ENCODE measurements at regions not wholly inside any gene's neighbourhood (a gene's known extent, or its start where the extent isn't known, plus 50 kb on each side); places are given as distances from the start of the nearest gene placed in this dataset.

DNA sequence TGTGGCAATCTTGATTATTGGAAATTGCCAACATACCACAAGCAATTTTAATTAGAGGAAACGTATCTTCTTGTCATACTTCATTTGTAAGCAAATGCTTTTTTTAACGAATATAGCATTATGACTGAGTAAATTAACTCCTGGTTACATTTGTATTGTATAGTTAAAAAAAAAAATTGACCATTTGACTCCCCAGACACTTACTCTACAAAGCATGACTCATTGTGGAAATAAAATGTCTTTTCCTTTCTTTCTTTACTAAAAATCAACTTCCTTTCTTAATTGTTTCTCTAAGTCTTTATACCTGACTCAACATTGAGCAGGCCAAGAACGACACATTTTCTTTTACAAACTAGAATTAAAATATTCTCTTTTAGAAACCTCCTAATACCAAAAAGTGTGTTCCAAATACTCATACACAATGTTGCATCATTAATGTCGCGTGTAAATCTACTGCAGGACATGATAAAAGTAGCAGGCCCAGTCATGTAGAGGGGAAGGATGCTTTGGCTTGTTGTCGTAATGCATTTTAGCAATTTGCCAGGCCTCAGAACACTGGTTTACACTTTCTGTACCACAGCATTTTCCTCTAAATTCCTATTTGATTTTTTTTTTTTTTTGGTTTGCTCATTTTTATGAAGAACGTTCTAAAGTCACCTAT, 349.6 kb upstream of the KCNH7 start:
- no peak for TF ChIP-seq CTCF (conservative IDR thresholded peaks at IDR 0.05; ENCODE audit: control insufficient read depth, insufficient read depth, low read depth, low read length)
- no peak for DNase-seq (ENCODE audit: low read depth)
- no peak overlapping the region for H3K4me3 ChIP-seq (ENCODE audit: control insufficient read depth, low read depth, low read length)

DNA sequence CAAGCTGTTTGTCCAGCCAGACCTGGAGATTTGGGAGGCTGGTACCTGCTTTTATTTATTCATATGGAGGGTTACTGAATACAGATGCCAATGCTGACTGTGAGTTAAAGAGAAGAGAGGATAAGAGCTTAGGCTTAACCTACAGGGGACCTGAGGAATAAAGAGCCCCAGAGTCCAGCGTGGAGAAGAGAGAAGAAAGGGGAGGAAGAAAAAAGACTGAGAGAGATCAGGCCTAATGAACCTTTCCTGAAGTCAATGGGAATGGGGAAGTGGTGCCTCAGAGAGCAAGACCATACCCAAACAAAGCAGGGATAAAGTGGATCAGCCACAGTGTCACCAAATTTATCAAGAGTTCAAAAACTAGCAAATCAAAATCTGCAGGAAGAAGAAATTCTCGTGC, 348.6 kb upstream of the KCNH7 start:
- no peak overlapping the region for H3K4me3 ChIP-seq (ENCODE audit: control insufficient read depth, low read depth, low read length)
- DNase-seq (ENCODE audit: low read depth), result no peak
- TF ChIP-seq CTCF (conservative IDR thresholded peaks at IDR 0.05; ENCODE audit: control insufficient read depth, insufficient read depth, low read depth, low read length), result no peak

- no peak for DNase-seq (ENCODE audit: low read depth)
- TF ChIP-seq CTCF (conservative IDR thresholded peaks at IDR 0.05; ENCODE audit: control insufficient read depth, insufficient read depth, low read depth, low read length), result no peak
- no peak overlapping the region for H3K4me3 ChIP-seq (ENCODE audit: control insufficient read depth, low read depth, low read length)
Measured at GRCh38 chr2:163185160-163185559, 346.6 kb upstream of the KCNH7 start.

GRCh38 chr2:163182764-163183354, 344.3 kb upstream of the KCNH7 start:
- no peak overlapping the region for H3K4me3 ChIP-seq (ENCODE audit: control insufficient read depth, low read depth, low read length)
- peak; percentile 60 for TF ChIP-seq CTCF (conservative IDR thresholded peaks at IDR 0.05; ENCODE audit: control insufficient read depth, insufficient read depth, low read depth, low read length)
- peak; percentile 43 for DNase-seq (ENCODE audit: low read depth)

- TF ChIP-seq CTCF (conservative IDR thresholded peaks at IDR 0.05; ENCODE audit: control insufficient read depth, insufficient read depth, low read depth, low read length), result no peak
- DNase-seq (ENCODE audit: low read depth), result no peak
- no peak overlapping the region for H3K4me3 ChIP-seq (ENCODE audit: control insufficient read depth, low read depth, low read length)
Measured at GRCh38 chr2:163177592-163177991, 339.0 kb upstream of the KCNH7 start.

GRCh38 chr2:163175294-163175693, 336.7 kb upstream of the KCNH7 start:
- no peak overlapping the region for H3K4me3 ChIP-seq (ENCODE audit: control insufficient read depth, low read depth, low read length)
- TF ChIP-seq CTCF (conservative IDR thresholded peaks at IDR 0.05; ENCODE audit: control insufficient read depth, insufficient read depth, low read depth, low read length), result no peak
- DNase-seq (ENCODE audit: low read depth), result no peak

Data from fibroblast of mammary gland (primary cell).